ENCODE measurements at regions not wholly inside any gene's neighbourhood (a gene's known extent, or its start where the extent isn't known, plus 50 kb on each side); places are given as distances from the start of the nearest gene placed in this dataset.
"Not testable (repeated sequence)": the region's sequence is repeated elsewhere in the genome, so short reads cannot be mapped to it uniquely, and the experiment has no call there.

DNA sequence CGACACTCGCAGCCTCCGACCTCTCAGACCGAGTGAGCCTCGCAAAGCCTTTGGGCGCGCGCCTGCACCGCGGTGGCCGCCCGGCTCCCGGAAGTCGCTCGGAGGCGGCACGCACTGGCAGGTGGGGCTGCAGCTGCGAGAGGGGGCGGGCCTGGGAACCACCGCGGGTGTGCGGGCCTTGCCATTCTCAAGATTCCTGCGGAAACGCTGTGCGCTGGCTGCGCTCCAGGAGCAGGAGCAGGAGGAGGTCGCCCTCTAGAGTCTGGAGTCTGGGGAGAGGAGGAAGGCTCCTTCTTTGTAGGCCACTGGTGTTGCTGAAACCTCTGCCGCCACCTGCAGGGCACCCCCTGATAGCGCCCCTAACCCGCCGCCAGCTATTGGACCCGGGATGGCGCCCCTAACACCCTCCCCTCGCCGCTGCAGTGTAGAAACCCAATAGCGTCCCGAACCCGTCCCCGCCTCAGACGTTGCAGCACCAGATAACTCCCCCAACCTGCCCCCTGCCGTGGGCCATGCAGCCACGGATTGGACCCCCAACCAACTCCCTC, 230.6 kb downstream of the LIPI start:
- peak; percentile 54 for TF ChIP-seq CTCF (conservative IDR thresholded peaks at IDR 0.05; ENCODE audit: low read length)
- peak overlapping the region; percentile 73 for H3K9ac ChIP-seq (ENCODE audit: low read depth, low read length, poor library complexity, severe bottlenecking)
- not testable (repeated sequence) for H3K9me3 ChIP-seq (ENCODE audit: insufficient read depth, low read depth, low read length); H3K79me2 ChIP-seq (ENCODE audit: insufficient read depth, low read length); H3K27me3 ChIP-seq (ENCODE audit: insufficient read depth, low read length, poor library complexity, severe bottlenecking); H3K9me2 ChIP-seq (replicated peaks; ENCODE audit: low read depth, low read length); H4K20me1 ChIP-seq (ENCODE audit: insufficient read depth, low read length, poor library complexity, severe bottlenecking); H3K4me1 ChIP-seq (ENCODE audit: insufficient read depth, low read length, poor library complexity, severe bottlenecking); H3K36me3 ChIP-seq (ENCODE audit: insufficient read depth, low read length); H3F3A ChIP-seq (ENCODE audit: low read depth)
- H2AFZ ChIP-seq (ENCODE audit: low read length), result peak overlapping the region; percentile 99
- H3K4me3 ChIP-seq (ENCODE audit: low read length, poor library complexity, severe bottlenecking), result peak overlapping the region; percentile 87
- H3K4me2 ChIP-seq (ENCODE audit: low read depth, low read length, poor library complexity, severe bottlenecking), result peak overlapping the region; percentile 83

- H3K9me2 ChIP-seq (replicated peaks; ENCODE audit: low read depth, low read length); H3K36me3 ChIP-seq (ENCODE audit: insufficient read depth, low read length); H3K9me3 ChIP-seq (ENCODE audit: insufficient read depth, low read depth, low read length); H3F3A ChIP-seq (ENCODE audit: low read depth); H3K4me1 ChIP-seq (ENCODE audit: insufficient read depth, low read length, poor library complexity, severe bottlenecking); H3K79me2 ChIP-seq (ENCODE audit: insufficient read depth, low read length); H3K27me3 ChIP-seq (ENCODE audit: insufficient read depth, low read length, poor library complexity, severe bottlenecking); H4K20me1 ChIP-seq (ENCODE audit: insufficient read depth, low read length, poor library complexity, severe bottlenecking): not testable (repeated sequence)
- Histone ChIP-seq H2AFZ (ENCODE audit: low read length) (peak overlapping the region; percentile 99), H3K9ac (ENCODE audit: low read depth, low read length, poor library complexity, severe bottlenecking) (peak overlapping the region; percentile 73), H3K4me3 (ENCODE audit: low read length, poor library complexity, severe bottlenecking) (peak overlapping the region; percentile 87), H3K4me2 (ENCODE audit: low read depth, low read length, poor library complexity, severe bottlenecking) (peak overlapping the region; percentile 83)
Observed at GRCh38 chr21:13979608-13980007, 231.1 kb downstream of the LIPI start.

DNA sequence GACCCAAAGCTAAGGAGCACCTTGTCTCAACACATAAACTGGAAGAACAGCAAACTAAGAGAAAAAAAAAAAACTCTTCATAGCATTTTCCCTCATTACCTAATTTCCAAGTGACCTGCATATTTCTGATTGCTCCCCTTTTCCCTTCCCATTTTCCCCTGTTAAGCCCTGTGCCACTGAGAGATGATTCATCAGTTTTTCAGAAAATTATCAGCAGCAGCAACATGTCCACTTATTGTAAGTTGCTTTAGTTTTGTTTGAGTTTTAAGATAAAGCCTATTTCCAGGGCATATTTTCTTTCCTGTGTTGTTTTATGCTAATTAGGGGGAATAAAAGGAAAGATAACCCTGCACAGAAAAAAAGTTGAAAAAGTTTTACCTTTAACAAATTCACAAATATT, 236.2 kb downstream of the LIPI start:
- not testable (repeated sequence) for H3K9ac ChIP-seq (ENCODE audit: low read depth, low read length, poor library complexity, severe bottlenecking); H3K4me3 ChIP-seq (ENCODE audit: low read length, poor library complexity, severe bottlenecking); H3K36me3 ChIP-seq (ENCODE audit: insufficient read depth, low read length); H3F3A ChIP-seq (ENCODE audit: low read depth); H3K79me2 ChIP-seq (ENCODE audit: insufficient read depth, low read length); H2AFZ ChIP-seq (ENCODE audit: low read length); H3K4me1 ChIP-seq (ENCODE audit: insufficient read depth, low read length, poor library complexity, severe bottlenecking); H3K4me2 ChIP-seq (ENCODE audit: low read depth, low read length, poor library complexity, severe bottlenecking); H3K27me3 ChIP-seq (ENCODE audit: insufficient read depth, low read length, poor library complexity, severe bottlenecking); H4K20me1 ChIP-seq (ENCODE audit: insufficient read depth, low read length, poor library complexity, severe bottlenecking); H3K9me2 ChIP-seq (replicated peaks; ENCODE audit: low read depth, low read length); H3K9me3 ChIP-seq (ENCODE audit: insufficient read depth, low read depth, low read length)

DNA sequence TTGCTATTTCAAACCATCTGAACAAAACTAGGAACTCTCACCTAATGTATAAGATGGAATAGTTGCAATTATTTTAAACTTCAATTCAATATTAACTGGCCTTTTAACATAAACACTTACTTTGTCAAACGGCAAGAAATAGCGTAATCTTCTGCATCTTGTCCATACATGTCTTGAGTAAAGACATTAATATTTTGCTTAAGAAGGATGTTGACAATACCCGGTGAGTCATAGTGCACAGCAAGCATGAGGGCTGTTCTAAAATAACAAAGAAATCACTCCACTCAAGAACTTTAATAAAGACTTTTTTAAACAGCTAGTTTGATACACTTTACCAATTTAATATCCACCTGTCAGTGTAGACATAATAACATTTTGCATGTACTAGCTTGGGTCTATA, 240.9 kb downstream of the LIPI start:
- H3K36me3 ChIP-seq (ENCODE audit: insufficient read depth, low read length); H3K9ac ChIP-seq (ENCODE audit: low read depth, low read length, poor library complexity, severe bottlenecking); H3K27me3 ChIP-seq (ENCODE audit: insufficient read depth, low read length, poor library complexity, severe bottlenecking); H4K20me1 ChIP-seq (ENCODE audit: insufficient read depth, low read length, poor library complexity, severe bottlenecking); H3K4me1 ChIP-seq (ENCODE audit: insufficient read depth, low read length, poor library complexity, severe bottlenecking); H3F3A ChIP-seq (ENCODE audit: low read depth); H3K4me2 ChIP-seq (ENCODE audit: low read depth, low read length, poor library complexity, severe bottlenecking); H3K79me2 ChIP-seq (ENCODE audit: insufficient read depth, low read length); H3K9me2 ChIP-seq (replicated peaks; ENCODE audit: low read depth, low read length); H3K4me3 ChIP-seq (ENCODE audit: low read length, poor library complexity, severe bottlenecking); H2AFZ ChIP-seq (ENCODE audit: low read length); H3K9me3 ChIP-seq (ENCODE audit: insufficient read depth, low read depth, low read length): not testable (repeated sequence)

GRCh38 chr21:13969002-13969401, 241.8 kb downstream of the LIPI start:
- H3K36me3 ChIP-seq (ENCODE audit: insufficient read depth, low read length); H3F3A ChIP-seq (ENCODE audit: low read depth); H3K27me3 ChIP-seq (ENCODE audit: insufficient read depth, low read length, poor library complexity, severe bottlenecking); H3K9me3 ChIP-seq (ENCODE audit: insufficient read depth, low read depth, low read length); H2AFZ ChIP-seq (ENCODE audit: low read length); H3K4me3 ChIP-seq (ENCODE audit: low read length, poor library complexity, severe bottlenecking); H3K79me2 ChIP-seq (ENCODE audit: insufficient read depth, low read length); H3K4me1 ChIP-seq (ENCODE audit: insufficient read depth, low read length, poor library complexity, severe bottlenecking); H3K4me2 ChIP-seq (ENCODE audit: low read depth, low read length, poor library complexity, severe bottlenecking); H3K9me2 ChIP-seq (replicated peaks; ENCODE audit: low read depth, low read length); H4K20me1 ChIP-seq (ENCODE audit: insufficient read depth, low read length, poor library complexity, severe bottlenecking); H3K9ac ChIP-seq (ENCODE audit: low read depth, low read length, poor library complexity, severe bottlenecking): not testable (repeated sequence)

- H3K27me3 ChIP-seq (ENCODE audit: insufficient read depth, low read length, poor library complexity, severe bottlenecking); H3K4me1 ChIP-seq (ENCODE audit: insufficient read depth, low read length, poor library complexity, severe bottlenecking); H3K4me2 ChIP-seq (ENCODE audit: low read depth, low read length, poor library complexity, severe bottlenecking); H3F3A ChIP-seq (ENCODE audit: low read depth); H3K9ac ChIP-seq (ENCODE audit: low read depth, low read length, poor library complexity, severe bottlenecking); H2AFZ ChIP-seq (ENCODE audit: low read length); H3K4me3 ChIP-seq (ENCODE audit: low read length, poor library complexity, severe bottlenecking); H3K79me2 ChIP-seq (ENCODE audit: insufficient read depth, low read length); H4K20me1 ChIP-seq (ENCODE audit: insufficient read depth, low read length, poor library complexity, severe bottlenecking); H3K9me3 ChIP-seq (ENCODE audit: insufficient read depth, low read depth, low read length); H3K36me3 ChIP-seq (ENCODE audit: insufficient read depth, low read length); H3K9me2 ChIP-seq (replicated peaks; ENCODE audit: low read depth, low read length): not testable (repeated sequence)
Observed at GRCh38 chr21:13963259-13963658, 247.5 kb downstream of the LIPI start.

Data from Loucy (cell line).